ENCODE measurements at regions not wholly inside any gene's neighbourhood (a gene's known extent, or its start where the extent isn't known, plus 50 kb on each side); places are given as distances from the start of the nearest gene placed in this dataset.

- DNase-seq = no peak
- TF ChIP-seq CTCF (IDR thresholded peaks at IDR 0.05; ENCODE audit: low read depth, low read length) = no peak
Observed at GRCh38 chr9:31700252-31701045, 684.0 kb upstream of the ACO1 start.

GRCh38 chr9:31702957-31703356 lies 681.5 kb upstream of the ACO1 start:
- no peak for TF ChIP-seq CTCF (IDR thresholded peaks at IDR 0.05; ENCODE audit: low read depth, low read length)
- no peak for DNase-seq
- Histone ChIP-seq H3K4me3 (ENCODE audit: low read depth, low read length) (no peak overlapping the region), H3K4me1 (peaks cover 6% of the 10 kb centered on the region), H3K27me3 (no peaks in the 10 kb centered on the region), H3K9me3 (no peaks in the 10 kb centered on the region), H3K36me3 (no peaks in the 10 kb centered on the region)

More at GRCh38 chr9:31700252-31701045, 684.0 kb upstream of the ACO1 start:
- Histone ChIP-seq H3K4me1 (peaks cover 6% of the 10 kb centered on the region), H3K36me3 (no peaks in the 10 kb centered on the region), H3K9me3 (no peaks in the 10 kb centered on the region), H3K4me3 (ENCODE audit: low read depth, low read length) (no peak overlapping the region), H3K27me3 (no peaks in the 10 kb centered on the region)

GRCh38 chr9:31715250-31715649 lies 669.2 kb upstream of the ACO1 start:
- H3K27me3 ChIP-seq = no peaks in the 10 kb centered on the region
- H3K9me3 ChIP-seq = no peaks in the 10 kb centered on the region
- TF ChIP-seq CTCF (IDR thresholded peaks at IDR 0.05; ENCODE audit: low read depth, low read length) = no peak
- no peak overlapping the region for H3K4me3 ChIP-seq (ENCODE audit: low read depth, low read length)
- no peaks in the 10 kb centered on the region for H3K4me1 ChIP-seq
- no peak for DNase-seq
- no peaks in the 10 kb centered on the region for H3K36me3 ChIP-seq

GRCh38 chr9:31719262-31719661 lies 665.2 kb upstream of the ACO1 start:
- H3K36me3 ChIP-seq = no peaks in the 10 kb centered on the region
- no peak for DNase-seq
- H3K9me3 ChIP-seq = no peaks in the 10 kb centered on the region
- no peak overlapping the region for H3K4me3 ChIP-seq (ENCODE audit: low read depth, low read length)
- no peak for TF ChIP-seq CTCF (IDR thresholded peaks at IDR 0.05; ENCODE audit: low read depth, low read length)
- H3K27me3 ChIP-seq = no peaks in the 10 kb centered on the region
- H3K4me1 ChIP-seq = no peaks in the 10 kb centered on the region

- Histone ChIP-seq H3K27me3 (no peaks in the 10 kb centered on the region), H3K4me1 (no peaks in the 10 kb centered on the region; the same call in 1 of the 2 replicates), H3K9me3 (no peaks in the 10 kb centered on the region), H3K36me3 (no peaks in the 10 kb centered on the region), H3K4me3 (ENCODE audit: low read depth, low read length) (no peak overlapping the region)
- no peak for DNase-seq
- TF ChIP-seq CTCF (IDR thresholded peaks at IDR 0.05; ENCODE audit: low read depth, low read length) = no peak
Observed at GRCh38 chr9:31730398-31730797, 654.0 kb upstream of the ACO1 start.

GRCh38 chr9:31733166-31733565 lies 651.3 kb upstream of the ACO1 start:
- no peak for TF ChIP-seq CTCF (IDR thresholded peaks at IDR 0.05; ENCODE audit: low read depth, low read length)

More at GRCh38 chr9:31733166-31733565, 651.3 kb upstream of the ACO1 start:
- H3K4me3 ChIP-seq (ENCODE audit: low read depth, low read length) = no peak overlapping the region
- no peaks in the 10 kb centered on the region for H3K27me3 ChIP-seq
- H3K4me1 ChIP-seq = no peaks in the 10 kb centered on the region; the same call in 1 of the 2 replicates
- no peaks in the 10 kb centered on the region for H3K9me3 ChIP-seq
- no peak for DNase-seq
- no peaks in the 10 kb centered on the region for H3K36me3 ChIP-seq
